Uterus (tissue), 3 donors: ENCODE measurements at regions not wholly inside any gene's neighbourhood (a gene's known extent, or its start where the extent isn't known, plus 50 kb on each side); places are given as distances from the start of the nearest gene placed in this dataset.

Experiments
- DNase-seq, 2 donors: peaks; one replicate each; pipeline ENCODE4 v3.0.0-alpha.2; 2019 to 2020
- H3K27ac ChIP-seq, 2 donors: fragments of 200-600 bp; sonication (generic); 1 replicate in 1 of 2; 2 replicates in 1 of 2; pipeline ENCODE4 v1.5.1; 2016 to 2018
- H3K27me3 ChIP-seq, 2 donors: fragments of 200-600 bp; sonication (generic); one replicate each; pipeline ENCODE4 v1.5.1; 2018 to 2019; ENCODE audit warnings: control low read depth in 1 of 2
- H3K36me3 ChIP-seq, 2 donors: fragments of 200-600 bp; sonication (generic); one replicate each; pipeline ENCODE4 v1.5.1; 2019; ENCODE audit warnings: control low read depth in 1 of 2
- H3K4me1 ChIP-seq, 2 donors: fragments of 200-600 bp; sonication (generic); one replicate each; pipeline ENCODE4 v1.5.1; 2018 to 2019; ENCODE audit warnings: control low read depth in 1 of 2
- H3K4me3 ChIP-seq, 2 donors: fragments of 200-600 bp; sonication (generic); 1 replicate in 1 of 2; 2 replicates in 1 of 2; pipeline ENCODE4 v1.5.1; 2018 to 2019; ENCODE audit warnings: mild to moderate bottlenecking in 1 of 2
- H3K9me3 ChIP-seq, 2 donors: fragments of 200-600 bp; sonication (generic); one replicate each; pipeline ENCODE4 v1.5.1; 2019; ENCODE audit warnings: control low read depth in 1 of 2
- CTCF ChIP-seq, 4 experiments: fragments of 200-600 bp in 2 of 4; fragments of 450-650 bp in 2 of 4; sonication (generic) in 2 of 4; IDR thresholded peaks; one replicate each; pipeline ENCODE4 v1.5.1; 2016 to 2019; ENCODE audit warnings: antibody characterized with exemption in 4 of 4, mild to moderate bottlenecking in 2 of 4, moderate library complexity in 1 of 4
- POLR2A ChIP-seq, 2 donors: fragments of 450-650 bp; IDR thresholded peaks; one replicate each; pipeline ENCODE4 v1.6.1; 2016; ENCODE audit warnings: antibody characterized with exemption in 2 of 2, mild to moderate bottlenecking in 1 of 2, moderate library complexity in 1 of 2
- intact Hi-C: fragments of 100-400 bp; cut with DNase I; formaldehyde crosslinking; loops from one replicate; pipeline ENCODE4 v1.15.1; 2023; ENCODE audit warnings: low total_unique reads
- donor health status: DM: yes; HTN: yes; CAD: no.

DNA sequence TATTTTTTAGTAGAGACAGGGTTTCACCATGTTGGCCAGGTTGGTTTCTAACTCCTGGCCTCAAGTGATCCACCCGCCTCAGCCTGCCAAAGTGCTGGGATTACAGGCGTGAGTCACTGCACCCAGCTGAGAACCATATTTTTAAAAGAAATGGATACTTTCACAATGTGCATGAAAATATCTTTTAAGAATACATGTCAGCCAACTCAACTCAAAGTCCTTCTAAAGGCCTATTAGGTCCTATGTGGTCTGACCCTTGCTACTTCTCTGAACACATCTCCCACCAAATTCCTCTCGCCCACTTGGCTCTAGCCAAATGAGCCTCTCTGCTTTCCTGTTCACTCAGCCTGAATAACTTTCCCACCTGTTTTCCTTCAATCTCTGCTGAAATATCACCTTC is 119.6 kb downstream of the MTX2 start:
- H3K4me1 ChIP-seq, result peaks cover 0 to 3% of the 10 kb centered on the region in 2 donors
- no peak overlapping the region for H3K27ac ChIP-seq
- DNase-seq, result no peak
- H3K4me3 ChIP-seq, result no peak overlapping the region
- TF ChIP-seq POLR2A (IDR thresholded peaks at IDR 0.05), result no peak
- TF ChIP-seq CTCF (IDR thresholded peaks at IDR 0.05), result no peak
- intact Hi-C loops, result no loop called here
- H3K9me3 ChIP-seq, result no peaks in the 10 kb centered on the region
- no peaks in the 10 kb centered on the region for H3K36me3 ChIP-seq
- H3K27me3 ChIP-seq, result no peaks in the 10 kb centered on the region

DNA sequence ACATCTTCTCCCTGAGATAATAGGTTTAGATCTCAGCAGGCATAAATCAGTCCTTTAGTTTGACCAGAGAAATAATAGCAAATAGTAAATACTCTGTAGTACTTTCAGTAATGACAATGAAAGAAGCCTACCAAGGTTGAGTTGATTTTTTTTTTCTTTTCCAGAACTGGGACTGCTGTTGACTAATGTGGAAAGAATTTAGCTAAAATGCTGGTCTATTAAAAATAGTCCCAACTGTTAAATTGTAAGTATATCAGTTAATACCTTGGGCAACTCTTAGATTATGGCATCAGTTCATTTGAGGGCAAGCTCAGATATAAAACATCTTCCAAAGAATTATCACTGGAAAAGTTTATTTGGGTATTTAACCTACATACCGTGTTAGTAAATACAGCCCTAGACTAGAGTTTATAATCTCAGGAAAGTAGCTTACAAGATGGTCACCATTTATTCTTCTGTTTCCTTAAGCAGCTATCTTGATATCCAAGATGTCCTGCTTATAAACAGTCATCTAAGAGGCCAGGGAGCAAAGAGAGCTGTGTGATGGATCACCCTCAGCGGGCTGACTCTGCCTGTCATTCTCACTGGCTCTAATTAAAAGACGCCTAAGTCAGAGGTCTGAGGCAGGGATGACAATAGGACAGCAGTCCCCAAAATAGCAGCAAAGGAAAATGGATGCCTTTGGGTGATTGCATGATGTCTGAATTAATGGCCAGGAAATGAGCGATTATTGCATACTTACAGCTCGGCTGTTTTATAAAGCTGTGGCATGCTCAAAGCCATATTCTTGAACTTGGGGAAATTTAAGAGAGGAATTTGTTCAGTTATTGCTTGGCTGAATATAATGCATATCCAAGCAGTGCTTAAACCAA is 121.3 kb downstream of the MTX2 start:
- H3K27ac ChIP-seq, result peak overlapping the region in 1 of 2 donors; percentile 23
- no peaks in the 10 kb centered on the region for H3K9me3 ChIP-seq

GRCh38 chr2:176391148-176391419 is 121.8 kb downstream of the MTX2 start:
- no peaks in the 10 kb centered on the region for H3K27me3 ChIP-seq
- no peaks in the 10 kb centered on the region for H3K36me3 ChIP-seq
- TF ChIP-seq CTCF (IDR thresholded peaks at IDR 0.05), result no peak
- TF ChIP-seq POLR2A (IDR thresholded peaks at IDR 0.05), result no peak
- peaks cover 0 to 3% of the 10 kb centered on the region in 2 donors for H3K4me1 ChIP-seq
- no peak overlapping the region for H3K27ac ChIP-seq
- H3K4me3 ChIP-seq, result no peak overlapping the region
- DNase-seq, result no peak
- intact Hi-C loops, result no loop called here
- no peaks in the 10 kb centered on the region for H3K9me3 ChIP-seq

More for the DNA sequence above, 121.3 kb downstream of the MTX2 start:
- Histone ChIP-seq H3K4me1 (peaks cover 0 to 3% of the 10 kb centered on the region in 2 donors), H3K27me3 (no peaks in the 10 kb centered on the region), H3K4me3 (no peak overlapping the region), H3K36me3 (no peaks in the 10 kb centered on the region)
- intact Hi-C loops, result no loop called here
- DNase-seq, result no peak
- TF ChIP-seq CTCF (IDR thresholded peaks at IDR 0.05) (no peak), POLR2A (IDR thresholded peaks at IDR 0.05) (no peak)

DNA sequence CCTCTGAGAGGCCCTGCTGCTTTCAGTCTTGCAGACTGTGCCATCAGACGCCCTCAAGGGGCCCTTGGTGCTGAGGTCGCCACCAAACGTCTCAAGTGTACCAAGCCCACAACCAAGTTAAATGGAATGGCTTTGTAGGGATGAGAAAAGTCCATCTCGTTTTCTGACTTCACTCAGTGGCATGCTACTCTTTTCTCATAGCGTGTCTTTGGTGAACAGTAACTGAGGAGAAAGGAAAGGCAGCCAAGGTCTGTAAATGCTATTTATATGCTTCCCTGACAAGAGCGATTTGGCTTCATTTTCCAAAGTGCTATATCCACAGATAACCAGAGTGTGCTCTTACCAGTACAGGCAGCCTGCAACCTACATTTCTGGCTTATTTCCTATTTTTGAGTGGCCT is 123.0 kb downstream of the MTX2 start:
- intact Hi-C loops, result no loop called here
- H3K9me3 ChIP-seq, result no peaks in the 10 kb centered on the region
- no peak overlapping the region for H3K4me3 ChIP-seq
- peaks cover 0 to 3% of the 10 kb centered on the region in 2 donors for H3K4me1 ChIP-seq
- H3K27ac ChIP-seq, result peak overlapping the region; percentile 49 to 59
- no peak for DNase-seq
- no peaks in the 10 kb centered on the region for H3K27me3 ChIP-seq
- no peaks in the 10 kb centered on the region for H3K36me3 ChIP-seq
- TF ChIP-seq CTCF (IDR thresholded peaks at IDR 0.05) (no peak), POLR2A (IDR thresholded peaks at IDR 0.05) (no peak)

- no peaks in the 10 kb centered on the region for H3K9me3 ChIP-seq
- peak overlapping the region; percentile 49 to 59 for H3K27ac ChIP-seq
- intact Hi-C loops, result no loop called here
- no peaks in the 10 kb centered on the region for H3K27me3 ChIP-seq
- DNase-seq, result no peak
- H3K36me3 ChIP-seq, result no peaks in the 10 kb centered on the region
- TF ChIP-seq CTCF (IDR thresholded peaks at IDR 0.05) (no peak), POLR2A (IDR thresholded peaks at IDR 0.05) (no peak)
- no peak overlapping the region for H3K4me3 ChIP-seq
- peaks cover 0 to 3% of the 10 kb centered on the region in 2 donors for H3K4me1 ChIP-seq
Observed at GRCh38 chr2:176392744-176393414, 123.6 kb downstream of the MTX2 start.
